B cell (primary cell): ENCODE measurements at regions not wholly inside any gene's neighbourhood (a gene's known extent, or its start where the extent isn't known, plus 50 kb on each side); places are given as distances from the start of the nearest gene placed in this dataset.

Experiments used
- ATAC-seq: fragments of 200-7000 bp; cut with Tn5 transposase; one replicate; pipeline ENCODE4 v1.10.0; 2021; ENCODE audit warnings: low read depth, mild to moderate bottlenecking, moderate number of reproducible peaks, moderate library complexity
- CTCF ChIA-PET: fragments of 350-600 bp; sonication (Branson Sonifier 250); formaldehyde crosslinking; loops from one replicate; lab custom pipeline; 2021; ENCODE audit warnings: antibody characterized with exemption, inconsistent platforms; lab: Charles Lee
- POLR2A ChIA-PET: fragments of 350-600 bp; sonication (Branson Sonifier 250); formaldehyde crosslinking; loops from one replicate; lab custom pipeline; 2021; ENCODE audit warnings: antibody characterized with exemption; lab: Charles Lee
- DNase-seq: peaks from one replicate; pipeline ENCODE4 v3.0.0; 2013
- H2AFZ ChIP-seq: 2 replicates; pipeline ENCODE4 v1.6.1; 2012; ENCODE audit warnings: mild to moderate bottlenecking, low read depth, low read length; ENCODE audit not compliant: insufficient read depth, poor library complexity, severe bottlenecking
- H3K27ac ChIP-seq, 2 donors: 1 replicate in 1 of 2; 2 replicates in 1 of 2; pipeline ENCODE4 v1.5.1; 2012 to 2013; ENCODE audit warnings: low read length in 2 of 2, mild to moderate bottlenecking in 2 of 2, moderate library complexity in 1 of 2
- H3K27me3 ChIP-seq, 4 experiments: fragments of 200-600 bp in 1 of 4; sonication (generic) in 1 of 4; replicated peaks in 1 of 4; 1 replicate in 2 of 4; 2 replicates in 2 of 4; pipeline versions ENCODE4 v1.6.1 to v1.7.0; 2013 to 2016; ENCODE audit warnings: low read length in 3 of 4, mild to moderate bottlenecking in 2 of 4, mixed read lengths in 1 of 4, moderate library complexity in 1 of 4; ENCODE audit not compliant: insufficient read depth in 4 of 4, control insufficient read depth in 3 of 4; ENCODE audit errors: control extremely low read depth in 1 of 4
- H3K36me3 ChIP-seq, 2 experiments: replicated peaks in 1 of 2; 1 replicate in 1 of 2; 2 replicates in 1 of 2; pipeline versions ENCODE4 v1.6.1 to v1.7.1; 2013; ENCODE audit warnings: low read length in 1 of 2; ENCODE audit not compliant: insufficient read depth in 2 of 2, control insufficient read depth in 1 of 2; ENCODE audit errors: control extremely low read depth in 1 of 2, extremely low read depth in 1 of 2
- H3K4me1 ChIP-seq, 2 donors: fragments of 200-600 bp in 1 of 2; sonication (generic) in 1 of 2; 1 replicate in 1 of 2; 2 replicates in 1 of 2; pipeline versions ENCODE4 v1.5.1 to v1.6.1; 2013 to 2017; ENCODE audit warnings: low read length in 2 of 2; ENCODE audit not compliant: control insufficient read depth in 2 of 2, insufficient read depth in 2 of 2
- H3K4me2 ChIP-seq: replicated peaks from 2 replicates; pipeline ENCODE3; 2012; ENCODE audit warnings: mild to moderate bottlenecking, low read depth, low read length; ENCODE audit not compliant: poor library complexity, severe bottlenecking
- H3K4me3 ChIP-seq, 5 experiments: fragments of 200-600 bp in 1 of 5; sonication (generic) in 1 of 5; 1 replicate in 3 of 5; 2 replicates in 2 of 5; pipeline versions ENCODE4 v1.5.1 to v1.7.0; 2011 to 2016; ENCODE audit warnings: low read length in 4 of 5, mild to moderate bottlenecking in 4 of 5, low read depth in 2 of 5, control low read depth in 1 of 5, moderate library complexity in 1 of 5; ENCODE audit not compliant: insufficient read depth in 1 of 5; ENCODE audit errors: control extremely low read depth in 1 of 5, extremely low read depth in 1 of 5
- H3K79me2 ChIP-seq: fragments of 200-600 bp; sonication (generic); one replicate; pipeline ENCODE4 v1.6.0; 2016; ENCODE audit warnings: low read length; ENCODE audit not compliant: control insufficient read depth, insufficient read depth
- H3K9ac ChIP-seq: fragments of 200-600 bp; sonication (generic); 2 replicates; pipeline ENCODE4 v1.6.1; 2017; ENCODE audit warnings: mild to moderate bottlenecking, low read length, moderate library complexity
- H3K9me3 ChIP-seq, 3 donors: one replicate each; pipeline versions ENCODE4 v1.6.1 to v1.7.1; 2013; ENCODE audit warnings: low read length in 2 of 3; ENCODE audit not compliant: control insufficient read depth in 2 of 3, insufficient read depth in 1 of 3; ENCODE audit errors: control extremely low read depth in 1 of 3
- H4K20me1 ChIP-seq: 2 replicates; pipeline ENCODE4 v1.6.0; 2012; ENCODE audit warnings: mild to moderate bottlenecking, low read length; ENCODE audit not compliant: insufficient read depth, control insufficient read depth, poor library complexity, severe bottlenecking
- H3K27ac Mint-ChIP-seq: one replicate; pipeline ENCODE4 v1.8.0; 2021; ENCODE audit warnings: mixed read lengths
- H3K27me3 Mint-ChIP-seq: one replicate; pipeline ENCODE4 v1.8.0; 2021; ENCODE audit warnings: mixed read lengths
- H3K4me1 Mint-ChIP-seq: one replicate; pipeline ENCODE4 v1.8.0; 2021; ENCODE audit warnings: mixed read lengths
- H3K4me3 Mint-ChIP-seq: one replicate; pipeline ENCODE4 v1.8.0; 2021; ENCODE audit warnings: mixed read lengths
- H3K9me3 Mint-ChIP-seq: one replicate; pipeline ENCODE4 v1.8.0; 2022; ENCODE audit warnings: mixed read lengths; ENCODE audit not compliant: insufficient read depth
- EZH2 ChIP-seq: IDR thresholded peaks from 2 replicates; pipeline ENCODE4 v1.6.1; 2012; ENCODE audit warnings: borderline replicate concordance, low read depth, mild to moderate bottlenecking, moderate library complexity, low read length; ENCODE audit not compliant: insufficient read depth, poor library complexity, severe bottlenecking
- WGBS: methylation state at CpG from one replicate; pipeline ENCODE4 v1.1.5; 2013; ENCODE audit warnings: missing lambda C conversion rate; ENCODE audit not compliant: insufficient coverage; 5-methylcytosine and 5-hydroxymethylcytosine counted together
- intact Hi-C: fragments of 100-400 bp; cut with micrococcal nuclease; formaldehyde crosslinking; loops from one replicate; pipeline ENCODE4 v1.10.0; 2022
- TF ChIP-seq, protein P1 (sequence below): fragments of 200-600 bp; IDR thresholded peaks from one replicate; pipeline ENCODE4 v1.8.0; 2022; ENCODE audit warnings: antibody characterized with exemption, mild to moderate bottlenecking

DNA sequence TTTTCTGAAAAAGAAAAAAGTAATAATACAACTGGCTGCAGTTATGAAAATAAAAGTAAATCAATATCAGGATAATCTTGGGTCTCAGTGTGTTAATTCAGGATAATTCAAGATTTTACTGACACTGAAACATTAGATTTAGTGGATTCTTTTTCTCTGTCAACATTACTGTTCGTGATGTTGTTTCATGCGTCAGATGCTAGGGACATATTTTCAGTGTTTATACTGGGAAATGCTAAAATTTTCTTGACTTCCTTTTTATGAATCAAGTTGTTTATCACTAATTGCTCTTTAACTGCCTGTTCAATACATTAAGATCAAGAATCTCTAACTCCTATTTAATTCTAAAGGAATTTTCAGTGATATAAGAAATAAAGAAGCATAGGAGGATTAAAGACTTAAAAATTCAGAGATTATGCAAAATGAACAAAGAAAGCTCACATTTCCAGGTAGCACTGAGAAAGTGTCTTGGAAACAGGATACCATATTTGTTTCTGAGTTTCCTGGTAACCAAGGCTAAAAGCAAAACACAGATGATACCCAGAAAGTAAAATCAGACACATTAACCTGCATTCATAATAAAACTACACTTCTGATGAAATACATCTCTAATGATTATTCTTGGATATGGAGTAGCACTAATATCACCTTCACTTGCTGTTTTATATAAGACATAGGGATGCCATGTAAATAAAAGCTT is 174.0 kb downstream of the ARL4C start:
- Histone ChIP-seq H3K79me2 (no peaks in the 10 kb centered on the region), H3K4me1 (peaks cover 2 to 3% of the 10 kb centered on the region in 2 donors), H3K27me3 (peaks cover 0 to 9% (median 4%) of the 10 kb centered on the region in 4 experiments), H3K27ac (no peak overlapping the region), H3K4me3 (no peak overlapping the region), H4K20me1 (no peaks in the 10 kb centered on the region), H2AFZ (no peak overlapping the region), H3K9me3 (peaks cover 0 to 5% (median 0%) of the 10 kb centered on the region in 3 donors), H3K36me3 (no peaks in the 10 kb centered on the region), H3K9ac (no peak overlapping the region), H3K4me2 (no peak overlapping the region)
- no peak overlapping the region for H3K27ac Mint-ChIP-seq
- no peaks in the 10 kb centered on the region for H3K9me3 Mint-ChIP-seq
- H3K4me3 Mint-ChIP-seq: no peak overlapping the region
- ATAC-seq: no peak
- intact Hi-C loops: no loop called here
- CTCF ChIA-PET: no interaction called here
- TF ChIP-seq, protein P1, sequence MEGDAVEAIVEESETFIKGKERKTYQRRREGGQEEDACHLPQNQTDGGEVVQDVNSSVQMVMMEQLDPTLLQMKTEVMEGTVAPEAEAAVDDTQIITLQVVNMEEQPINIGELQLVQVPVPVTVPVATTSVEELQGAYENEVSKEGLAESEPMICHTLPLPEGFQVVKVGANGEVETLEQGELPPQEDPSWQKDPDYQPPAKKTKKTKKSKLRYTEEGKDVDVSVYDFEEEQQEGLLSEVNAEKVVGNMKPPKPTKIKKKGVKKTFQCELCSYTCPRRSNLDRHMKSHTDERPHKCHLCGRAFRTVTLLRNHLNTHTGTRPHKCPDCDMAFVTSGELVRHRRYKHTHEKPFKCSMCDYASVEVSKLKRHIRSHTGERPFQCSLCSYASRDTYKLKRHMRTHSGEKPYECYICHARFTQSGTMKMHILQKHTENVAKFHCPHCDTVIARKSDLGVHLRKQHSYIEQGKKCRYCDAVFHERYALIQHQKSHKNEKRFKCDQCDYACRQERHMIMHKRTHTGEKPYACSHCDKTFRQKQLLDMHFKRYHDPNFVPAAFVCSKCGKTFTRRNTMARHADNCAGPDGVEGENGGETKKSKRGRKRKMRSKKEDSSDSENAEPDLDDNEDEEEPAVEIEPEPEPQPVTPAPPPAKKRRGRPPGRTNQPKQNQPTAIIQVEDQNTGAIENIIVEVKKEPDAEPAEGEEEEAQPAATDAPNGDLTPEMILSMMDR: no peak
- WGBS: no CpG with 5 or more reads among the region's 2 CpGs
- peaks cover 17% of the 10 kb centered on the region for H3K27me3 Mint-ChIP-seq
- POLR2A ChIA-PET: no interaction called here
- DNase-seq: no peak
- peaks cover 11% of the 10 kb centered on the region for H3K4me1 Mint-ChIP-seq

DNA sequence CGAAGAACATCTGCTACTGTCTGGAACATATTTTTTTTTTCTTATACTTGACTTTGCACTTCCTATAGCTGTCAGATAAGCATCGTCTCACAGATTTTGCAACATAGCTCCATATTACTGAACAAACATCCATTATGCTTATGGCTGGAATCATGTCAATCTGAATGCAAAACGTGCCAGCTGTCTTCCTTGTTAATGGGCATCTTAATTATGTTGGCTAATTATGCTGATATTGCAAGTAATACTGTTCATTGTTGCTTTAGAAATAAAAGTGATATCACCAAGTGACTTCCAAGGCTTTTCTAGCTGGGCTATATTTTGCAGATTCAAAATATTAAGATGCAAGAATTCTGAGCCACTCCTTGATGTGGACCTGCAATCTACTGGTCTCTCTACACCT is 176.8 kb downstream of the ARL4C start:
- Histone ChIP-seq H3K9me3 (peaks cover 0 to 3% (median 1%) of the 10 kb centered on the region in 3 donors), H3K9ac (no peak overlapping the region), H2AFZ (no peak overlapping the region), H3K4me2 (no peak overlapping the region), H3K4me1 (peaks cover 0 to 3% of the 10 kb centered on the region in 2 donors), H3K4me3 (no peak overlapping the region), H4K20me1 (no peaks in the 10 kb centered on the region), H3K27me3 (peaks cover 0 to 9% (median 4%) of the 10 kb centered on the region in 4 experiments), H3K36me3 (no peaks in the 10 kb centered on the region), H3K27ac (no peak overlapping the region), H3K79me2 (no peaks in the 10 kb centered on the region)
- Mint-ChIP-seq H3K27me3 (peaks cover 19% of the 10 kb centered on the region), H3K4me3 (no peak overlapping the region), H3K9me3 (no peaks in the 10 kb centered on the region), H3K4me1 (peaks cover 8% of the 10 kb centered on the region), H3K27ac (no peak overlapping the region)
- ATAC-seq (no peak), DNase-seq (no peak)
- POLR2A ChIA-PET: interaction anchor here (0.5 kb wide), 1 partner anchor 20 kb away, joined by 3 read pairs; no protein-coding TSS in a partner anchor
- WGBS: 89% methylated on average over 1 of the region's 3 CpGs
- CTCF ChIA-PET: interaction anchor here (1.1 kb wide), 1 partner anchor 11 kb away, joined by 3 read pairs; no protein-coding TSS in a partner anchor
- intact Hi-C loops: no loop called here
- no peak for TF ChIP-seq EZH2
- TF ChIP-seq, protein P1: no peak
